ENCODE measurements at regions not wholly inside any gene's neighbourhood (a gene's known extent, or its start where the extent isn't known, plus 50 kb on each side); places are given as distances from the start of the nearest gene placed in this dataset.
"Not testable (repeated sequence)": the region's sequence is repeated elsewhere in the genome, so short reads cannot be mapped to it uniquely, and the experiment has no call there.

DNA sequence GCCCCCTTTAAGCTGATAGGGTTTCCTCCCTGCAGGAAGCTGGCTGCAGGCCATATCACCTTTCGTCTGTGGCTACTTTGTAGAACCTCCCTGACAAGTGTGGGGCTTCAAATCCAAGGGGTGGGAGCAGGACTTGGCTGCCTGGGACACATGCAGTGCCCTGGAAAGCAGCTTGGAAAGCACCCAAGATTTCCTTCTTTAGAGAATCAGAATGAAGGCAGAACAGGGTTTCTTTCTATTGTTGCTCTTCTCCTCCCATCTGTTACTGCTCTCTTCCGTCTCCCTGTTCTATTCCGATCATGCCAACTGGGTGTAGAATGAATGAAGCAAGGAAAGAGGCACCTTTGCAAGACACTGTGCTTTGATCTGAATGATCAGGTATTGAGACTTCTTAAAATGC lies 282.2 kb downstream of the MED10 start:
- intact Hi-C loops (cut with DNase I): no loop called here
- ATAC-seq (no peak), DNase-seq (no peak)
- no peak overlapping the region for H3K4me3 ChIP-seq
- H3K9me3 ChIP-seq: no peaks in the 10 kb centered on the region
- H3K4me1 ChIP-seq: no peaks in the 10 kb centered on the region
- no peaks in the 10 kb centered on the region for H3K27me3 ChIP-seq (ENCODE audit: low read depth)
- H3K36me3 ChIP-seq: no peaks in the 10 kb centered on the region
- no peak overlapping the region for H3K27ac ChIP-seq
- TF ChIP-seq, protein P1, sequence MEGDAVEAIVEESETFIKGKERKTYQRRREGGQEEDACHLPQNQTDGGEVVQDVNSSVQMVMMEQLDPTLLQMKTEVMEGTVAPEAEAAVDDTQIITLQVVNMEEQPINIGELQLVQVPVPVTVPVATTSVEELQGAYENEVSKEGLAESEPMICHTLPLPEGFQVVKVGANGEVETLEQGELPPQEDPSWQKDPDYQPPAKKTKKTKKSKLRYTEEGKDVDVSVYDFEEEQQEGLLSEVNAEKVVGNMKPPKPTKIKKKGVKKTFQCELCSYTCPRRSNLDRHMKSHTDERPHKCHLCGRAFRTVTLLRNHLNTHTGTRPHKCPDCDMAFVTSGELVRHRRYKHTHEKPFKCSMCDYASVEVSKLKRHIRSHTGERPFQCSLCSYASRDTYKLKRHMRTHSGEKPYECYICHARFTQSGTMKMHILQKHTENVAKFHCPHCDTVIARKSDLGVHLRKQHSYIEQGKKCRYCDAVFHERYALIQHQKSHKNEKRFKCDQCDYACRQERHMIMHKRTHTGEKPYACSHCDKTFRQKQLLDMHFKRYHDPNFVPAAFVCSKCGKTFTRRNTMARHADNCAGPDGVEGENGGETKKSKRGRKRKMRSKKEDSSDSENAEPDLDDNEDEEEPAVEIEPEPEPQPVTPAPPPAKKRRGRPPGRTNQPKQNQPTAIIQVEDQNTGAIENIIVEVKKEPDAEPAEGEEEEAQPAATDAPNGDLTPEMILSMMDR (IDR thresholded peaks at IDR 0.05): no peak

DNA sequence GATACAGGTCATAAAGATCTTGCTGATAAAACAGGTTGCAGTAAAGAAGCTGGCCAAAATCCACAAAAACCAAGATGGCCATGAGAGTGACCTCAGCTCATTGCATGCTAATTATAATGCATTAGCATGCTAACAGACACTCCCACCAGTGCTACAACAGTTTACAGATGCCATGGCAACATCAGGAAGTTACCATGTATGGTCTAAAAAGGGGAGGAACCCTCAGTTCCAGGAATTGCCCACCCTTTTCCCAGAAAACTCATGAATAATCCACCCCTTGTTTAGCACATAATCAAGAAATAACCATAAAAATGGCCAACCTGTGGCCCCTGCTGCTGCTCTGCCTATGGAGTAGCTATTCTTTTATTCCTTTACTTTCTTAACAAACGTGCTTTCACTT lies 284.2 kb downstream of the MED10 start:
- intact Hi-C loops (cut with DNase I); H3K36me3 ChIP-seq; ATAC-seq; H3K4me3 ChIP-seq; H3K27ac ChIP-seq; H3K4me1 ChIP-seq; DNase-seq; H3K9me3 ChIP-seq; H3K27me3 ChIP-seq (ENCODE audit: low read depth): not testable (repeated sequence)

DNA sequence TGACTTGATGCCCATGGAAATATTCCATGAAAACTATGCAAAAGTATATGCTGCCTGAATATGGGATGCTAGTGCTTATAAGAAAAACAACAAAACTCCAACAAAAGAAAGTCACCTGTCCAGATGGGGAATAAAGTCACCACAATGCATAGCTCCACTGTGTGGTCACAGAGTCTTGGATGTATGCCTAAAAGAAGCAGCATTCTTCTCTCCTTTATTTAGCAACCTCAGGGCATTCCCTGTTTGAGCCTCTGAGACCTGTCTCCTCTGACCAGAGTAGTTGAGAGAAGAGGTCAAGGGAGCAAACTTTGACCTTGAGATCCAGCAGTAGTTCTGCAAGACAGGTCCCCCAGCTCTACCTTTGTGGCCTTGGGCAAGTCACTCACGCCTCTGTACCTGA lies 287.5 kb downstream of the MED10 start:
- DNase-seq: no peak
- Histone ChIP-seq H3K9me3 (no peaks in the 10 kb centered on the region), H3K36me3 (no peaks in the 10 kb centered on the region), H3K27ac (no peak overlapping the region), H3K4me3 (no peak overlapping the region), H3K4me1 (no peaks in the 10 kb centered on the region), H3K27me3 (ENCODE audit: low read depth) (no peaks in the 10 kb centered on the region)
- intact Hi-C loops (cut with DNase I): no loop called here
- TF ChIP-seq, protein P1 (IDR thresholded peaks at IDR 0.05): no peak
- ATAC-seq: no peak

DNA sequence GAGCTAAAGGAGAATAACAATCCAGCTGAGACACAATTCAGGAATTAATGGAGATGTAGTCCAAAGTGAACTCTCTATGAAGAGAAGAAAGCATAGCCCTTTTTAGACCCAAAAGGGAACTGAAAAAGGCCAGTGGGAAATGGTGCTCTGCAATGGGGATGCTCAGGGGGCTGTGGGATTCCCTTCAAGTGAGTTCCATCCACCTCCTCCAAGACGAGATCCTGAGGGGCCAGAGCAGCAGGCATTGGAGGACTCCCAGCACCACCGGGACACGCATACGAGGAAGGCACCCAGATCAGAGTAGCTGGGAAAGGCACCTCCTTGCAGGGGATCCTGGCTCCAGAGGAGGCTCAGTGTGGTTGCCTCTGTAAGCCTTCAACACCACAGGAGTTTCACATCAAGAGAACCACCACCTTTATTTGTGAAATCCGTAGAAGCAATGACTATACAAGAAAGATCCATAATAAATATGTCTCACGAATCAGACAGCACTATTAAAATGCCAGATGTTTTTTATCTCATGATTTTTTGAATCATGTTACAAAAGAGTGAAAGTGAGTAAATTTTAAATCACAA lies 288.2 kb downstream of the MED10 start:
- no peaks in the 10 kb centered on the region for H3K27me3 ChIP-seq (ENCODE audit: low read depth)
- no peak overlapping the region for H3K27ac ChIP-seq
- intact Hi-C loops (cut with DNase I): no loop called here
- TF ChIP-seq, protein P1 (IDR thresholded peaks at IDR 0.05): no peak
- DNase-seq: no peak
- ATAC-seq: no peak
- no peak overlapping the region for H3K4me3 ChIP-seq
- no peaks in the 10 kb centered on the region for H3K4me1 ChIP-seq
- H3K9me3 ChIP-seq: no peaks in the 10 kb centered on the region
- H3K36me3 ChIP-seq: no peaks in the 10 kb centered on the region

DNA sequence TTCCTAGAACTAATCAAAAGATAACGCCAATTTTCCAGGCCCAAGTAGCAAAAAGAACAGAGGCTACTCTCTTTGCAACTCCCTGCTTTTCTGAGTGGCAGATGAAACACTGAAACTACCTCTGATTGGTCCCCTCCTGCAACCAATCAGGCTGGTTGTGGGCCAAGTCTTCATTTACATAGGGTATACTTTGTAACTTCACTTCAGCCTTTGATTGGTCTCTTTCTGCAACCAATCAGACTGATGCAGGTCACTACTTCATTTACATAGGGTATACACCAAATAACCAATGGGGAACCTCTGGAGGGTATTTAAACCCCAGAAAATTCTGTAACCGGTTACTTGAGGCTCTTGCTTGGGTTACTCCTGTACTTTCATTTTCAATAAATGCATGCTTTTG lies 289.6 kb downstream of the MED10 start:
- H3K27ac ChIP-seq: no peak overlapping the region
- TF ChIP-seq, protein P1 (IDR thresholded peaks at IDR 0.05): no peak
- H3K4me3 ChIP-seq: no peak overlapping the region
- H3K27me3 ChIP-seq (ENCODE audit: low read depth): no peaks in the 10 kb centered on the region
- no peaks in the 10 kb centered on the region for H3K4me1 ChIP-seq
- H3K9me3 ChIP-seq: no peaks in the 10 kb centered on the region
- intact Hi-C loops (cut with DNase I): no loop called here
- no peak for DNase-seq
- no peaks in the 10 kb centered on the region for H3K36me3 ChIP-seq
- ATAC-seq: no peak

DNA sequence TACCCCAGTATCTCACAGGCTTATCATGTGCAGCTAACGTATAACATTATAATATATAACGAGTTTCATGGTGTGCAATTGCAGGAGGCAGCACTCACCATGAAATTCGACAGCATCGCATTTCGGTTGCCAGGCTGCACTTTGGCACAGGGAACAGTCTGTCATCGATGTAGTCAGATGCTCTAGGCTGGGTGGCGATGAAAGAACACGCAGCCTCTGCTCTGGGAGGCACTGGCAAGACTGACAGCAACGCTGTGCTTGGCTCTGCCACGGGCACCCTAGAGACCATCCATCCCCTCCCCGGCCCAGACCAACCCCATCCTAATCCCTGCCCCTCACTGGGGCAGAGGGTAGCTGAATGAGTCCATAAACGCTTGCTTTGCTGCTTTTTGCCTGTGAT lies 290.8 kb downstream of the MED10 start:
- TF ChIP-seq, protein P1 (IDR thresholded peaks at IDR 0.05): no peak
- no peak overlapping the region for H3K27ac ChIP-seq
- no peaks in the 10 kb centered on the region for H3K4me1 ChIP-seq
- DNase-seq: no peak
- no peaks in the 10 kb centered on the region for H3K9me3 ChIP-seq
- ATAC-seq: no peak
- intact Hi-C loops (cut with DNase I): no loop called here
- H3K36me3 ChIP-seq: no peaks in the 10 kb centered on the region
- H3K4me3 ChIP-seq: no peak overlapping the region
- H3K27me3 ChIP-seq (ENCODE audit: low read depth): no peaks in the 10 kb centered on the region

All from lower lobe of right lung (tissue), 2 donors.